Activated naive CD4-positive, alpha-beta T cell treated with anti-CD3 and anti-CD28 coated beads for 36 hours (primary cell): ENCODE measurements at regions not wholly inside any gene's neighbourhood (a gene's known extent, or its start where the extent isn't known, plus 50 kb on each side); places are given as distances from the start of the nearest gene placed in this dataset.

Experiments
- CTCF ChIA-PET: fragments of 350-600 bp; sonication (Branson Sonifier 250); formaldehyde crosslinking; loops from one replicate; lab custom pipeline; 2021; ENCODE audit warnings: antibody characterized with exemption; lab: Charles Lee
- DNase-seq: peaks from one replicate; pipeline ENCODE4 v3.0.0-alpha.2; 2020
- H3K27ac Mint-ChIP-seq: one replicate; pipeline ENCODE4 v1.8.0; 2021; ENCODE audit warnings: mild to moderate bottlenecking, mixed read lengths
- H3K27me3 Mint-ChIP-seq: one replicate; pipeline ENCODE4 v1.8.0; 2021; ENCODE audit warnings: low read depth, mixed read lengths
- H3K36me3 Mint-ChIP-seq: one replicate; pipeline ENCODE4 v1.8.0; 2021; ENCODE audit warnings: low read depth, mixed read lengths
- H3K4me1 Mint-ChIP-seq: one replicate; pipeline ENCODE4 v1.8.0; 2021; ENCODE audit warnings: low read depth, mixed read lengths
- H3K4me3 Mint-ChIP-seq: one replicate; pipeline ENCODE4 v1.8.0; 2021; ENCODE audit warnings: mild to moderate bottlenecking, moderate library complexity, mixed read lengths
- H3K9me3 Mint-ChIP-seq: one replicate; pipeline ENCODE4 v1.8.0; 2021; ENCODE audit warnings: mixed read lengths
- intact Hi-C: fragments of 100-400 bp; cut with micrococcal nuclease; formaldehyde crosslinking; loops from one replicate; pipeline ENCODE4 v1.15.1; 2023

- no peak for DNase-seq
- no peaks in the 10 kb centered on the region for H3K4me1 Mint-ChIP-seq
- intact Hi-C loops: no loop called here
- no peak overlapping the region for H3K27ac Mint-ChIP-seq
- no peaks in the 10 kb centered on the region for H3K9me3 Mint-ChIP-seq
- H3K36me3 Mint-ChIP-seq: no peaks in the 10 kb centered on the region
- peaks cover 20% of the 10 kb centered on the region for H3K27me3 Mint-ChIP-seq
- CTCF ChIA-PET: no interaction called here
- no peak overlapping the region for H3K4me3 Mint-ChIP-seq
Observed at GRCh38 chr4:140809676-140810075, 53.5 kb upstream of the TBC1D9 start.

- Mint-ChIP-seq H3K27me3 (peaks cover 20% of the 10 kb centered on the region), H3K27ac (no peak overlapping the region), H3K36me3 (no peaks in the 10 kb centered on the region), H3K4me3 (no peak overlapping the region), H3K9me3 (no peaks in the 10 kb centered on the region), H3K4me1 (no peaks in the 10 kb centered on the region)
- intact Hi-C loops: no loop called here
- DNase-seq: no peak
- CTCF ChIA-PET: no interaction called here
Observed at GRCh38 chr4:140808256-140808655, 52.1 kb upstream of the TBC1D9 start.

- Mint-ChIP-seq H3K4me3 (no peak overlapping the region), H3K36me3 (no peaks in the 10 kb centered on the region), H3K9me3 (no peaks in the 10 kb centered on the region), H3K27ac (no peak overlapping the region), H3K4me1 (no peaks in the 10 kb centered on the region), H3K27me3 (peaks cover 20% of the 10 kb centered on the region)
- intact Hi-C loops: no loop called here
- no peak for DNase-seq
- CTCF ChIA-PET: no interaction called here
Observed at GRCh38 chr4:140807491-140808252, 51.5 kb upstream of the TBC1D9 start.

- Mint-ChIP-seq H3K9me3 (no peaks in the 10 kb centered on the region), H3K36me3 (no peaks in the 10 kb centered on the region), H3K4me3 (no peak overlapping the region), H3K27ac (no peak overlapping the region), H3K4me1 (no peaks in the 10 kb centered on the region), H3K27me3 (peaks cover 14% of the 10 kb centered on the region)
- intact Hi-C loops: no loop called here
- DNase-seq: no peak
- CTCF ChIA-PET: interaction anchor here (1.0 kb wide), 1 partner anchor 1408 kb away, joined by 3 read pairs; no protein-coding TSS in a partner anchor
Observed at GRCh38 chr4:140806163-140806562, 50.0 kb upstream of the TBC1D9 start.
